Esophagus muscularis mucosa (tissue), 4 donors: ENCODE measurements at regions not wholly inside any gene's neighbourhood (a gene's known extent, or its start where the extent isn't known, plus 50 kb on each side); places are given as distances from the start of the nearest gene placed in this dataset.
A peak's percentile ranks its signal among the peaks of the same experiment; 100 is the strongest.

Source experiments
- DNase-seq: peaks from one replicate; pipeline ENCODE4 v3.0.0-alpha.2; 2017; ENCODE audit errors: extremely low spot score
- H3K27ac ChIP-seq, 4 donors: fragments of 200-600 bp; sonication (generic); replicated peaks in 1 of 4; 1 replicate in 3 of 4; 2 replicates in 1 of 4; pipeline ENCODE4 v1.5.1; 2016 to 2019; ENCODE audit warnings: mild to moderate bottlenecking in 1 of 4
- H3K27me3 ChIP-seq, 4 donors: fragments of 200-600 bp; sonication (generic); one replicate each; pipeline versions ENCODE4 v1.5.1 to v1.6.0; 2016 to 2019
- H3K36me3 ChIP-seq, 4 donors: fragments of 200-600 bp; sonication (generic); one replicate each; pipeline ENCODE4 v1.5.1; 2016 to 2019
- H3K4me1 ChIP-seq, 4 donors: fragments of 200-600 bp; sonication (generic); one replicate each; pipeline ENCODE4 v1.5.1; 2016 to 2019
- H3K4me3 ChIP-seq, 4 donors: fragments of 200-600 bp; sonication (generic); 1 replicate in 2 of 4; 2 replicates in 2 of 4; pipeline ENCODE4 v1.5.1; 2016 to 2019; ENCODE audit warnings: mild to moderate bottlenecking in 4 of 4, moderate library complexity in 1 of 4
- H3K9me3 ChIP-seq, 4 donors: fragments of 200-600 bp; sonication (generic); 1 replicate in 3 of 4; 2 replicates in 1 of 4; pipeline ENCODE4 v1.5.1; 2016 to 2019
- CTCF ChIP-seq, 3 experiments: fragments of 200-600 bp in 2 of 3; fragments of 450-650 bp in 1 of 3; sonication (generic) in 2 of 3; IDR thresholded peaks; one replicate each; pipeline ENCODE4 v1.5.1; 2017 to 2019; ENCODE audit warnings: antibody characterized with exemption in 3 of 3, mild to moderate bottlenecking in 2 of 3, moderate library complexity in 1 of 3
- EP300 ChIP-seq: sonication (generic); formaldehyde crosslinking; IDR thresholded peaks from one replicate; pipeline ENCODE4 v1.6.1; 2017; ENCODE audit warnings: antibody characterized with exemption
- POLR2A ChIP-seq: fragments of 450-650 bp; IDR thresholded peaks from one replicate; pipeline ENCODE4 v1.6.1; 2017; ENCODE audit warnings: antibody characterized with exemption, moderate library complexity, mild to moderate bottlenecking, low read depth
- POLR2AphosphoS5 ChIP-seq, 2 donors: sonication (generic); formaldehyde crosslinking; IDR thresholded peaks; one replicate each; pipeline ENCODE4 v1.6.1; 2017; ENCODE audit warnings: antibody characterized with exemption in 2 of 2
- WGBS: methylation state at CpG from one replicate; pipeline ENCODE4 v1.1.5; 2018; 5-methylcytosine and 5-hydroxymethylcytosine counted together
- intact Hi-C: fragments of 100-400 bp; cut with DNase I; formaldehyde crosslinking; loops from one replicate; pipeline ENCODE4 v1.15.1; 2023

- Histone ChIP-seq H3K36me3 (peaks cover 0 to 7% (median 0%) of the 10 kb centered on the region in 4 donors), H3K4me3 (peak overlapping the region; percentile 66 to 80 (median 79)), H3K27me3 (no peaks in the 10 kb centered on the region), H3K4me1 (peaks cover 8 to 24% (median 18%) of the 10 kb centered on the region in 4 donors), H3K9me3 (no peaks in the 10 kb centered on the region), H3K27ac (peak overlapping the region; percentile 88 to 96 (median 91))
- 0% methylated on average over 8 of the region's 68 CpGs for WGBS
- no peak for TF ChIP-seq EP300
- TF ChIP-seq POLR2A, result peak; percentile 77
- TF ChIP-seq POLR2AphosphoS5 (IDR thresholded peaks at IDR 0.05), result peak; percentile 99
- TF ChIP-seq CTCF (IDR thresholded peaks at IDR 0.05), result peak; percentile 9 to 48 (median 18)
- peak; percentile 99 for DNase-seq
- intact Hi-C loops, result loop anchor here (10.0 kb wide), 1 partner anchor 349 kb away; no protein-coding TSS in a partner anchor
These were observed 135.2 kb upstream of the KCTD7 start for GRCh38 chr7:66493235-66494205.

- Histone ChIP-seq H3K36me3 (peaks cover 0 to 7% (median 0%) of the 10 kb centered on the region in 4 donors), H3K27me3 (no peaks in the 10 kb centered on the region), H3K9me3 (no peaks in the 10 kb centered on the region), H3K4me1 (peaks cover 8 to 19% (median 17%) of the 10 kb centered on the region in 4 donors), H3K4me3 (no peak overlapping the region), H3K27ac (no peak overlapping the region)
- no peak for DNase-seq
- intact Hi-C loops, result loop anchor here (10.0 kb wide), 1 partner anchor 353 kb away; no protein-coding TSS in a partner anchor
- 91% methylated on average over 5 of the region's 5 CpGs for WGBS
- TF ChIP-seq POLR2AphosphoS5 (IDR thresholded peaks at IDR 0.05) (no peak), POLR2A (no peak), EP300 (no peak), CTCF (IDR thresholded peaks at IDR 0.05) (no peak)
These were observed 131.3 kb upstream of the KCTD7 start for GRCh38 chr7:66497346-66497745.

GRCh38 chr7:66500087-66500486 lies 128.6 kb upstream of the KCTD7 start:
- intact Hi-C loops, result no loop called here
- no peak overlapping the region for H3K27ac ChIP-seq
- H3K36me3 ChIP-seq, result peaks cover 0 to 7% (median 0%) of the 10 kb centered on the region in 4 donors
- peaks cover 0 to 21% (median 0%) of the 10 kb centered on the region in 4 donors for H3K27me3 ChIP-seq
- no peak for DNase-seq
- H3K4me1 ChIP-seq, result no peaks in the 10 kb centered on the region
- H3K9me3 ChIP-seq, result no peaks in the 10 kb centered on the region
- H3K4me3 ChIP-seq, result no peak overlapping the region
- TF ChIP-seq POLR2A, result no peak
- TF ChIP-seq CTCF (IDR thresholded peaks at IDR 0.05), result no peak
- TF ChIP-seq EP300, result no peak
- TF ChIP-seq POLR2AphosphoS5 (IDR thresholded peaks at IDR 0.05), result no peak
- 89% methylated on average over 3 of the region's 3 CpGs for WGBS

- Histone ChIP-seq H3K27ac (no peak overlapping the region), H3K36me3 (no peaks in the 10 kb centered on the region), H3K4me3 (no peak overlapping the region), H3K4me1 (peaks cover 0 to 16% (median 13%) of the 10 kb centered on the region in 4 donors), H3K9me3 (no peaks in the 10 kb centered on the region), H3K27me3 (peaks cover 0 to 45% (median 2%) of the 10 kb centered on the region in 4 donors)
- WGBS, result 85% methylated on average over 12 of the region's 12 CpGs
- TF ChIP-seq POLR2AphosphoS5 (IDR thresholded peaks at IDR 0.05), result no peak
- TF ChIP-seq EP300, result no peak
- no peak for TF ChIP-seq POLR2A
- no peak for TF ChIP-seq CTCF (IDR thresholded peaks at IDR 0.05)
- DNase-seq, result no peak
- intact Hi-C loops, result no loop called here
These were observed 126.2 kb upstream of the KCTD7 start for GRCh38 chr7:66502230-66503035.
